ENCODE measurements at regions not wholly inside any gene's neighbourhood (a gene's known extent, or its start where the extent isn't known, plus 50 kb on each side); places are given as distances from the start of the nearest gene placed in this dataset.
A peak's percentile ranks its signal among the peaks of the same experiment; 100 is the strongest.

DNA sequence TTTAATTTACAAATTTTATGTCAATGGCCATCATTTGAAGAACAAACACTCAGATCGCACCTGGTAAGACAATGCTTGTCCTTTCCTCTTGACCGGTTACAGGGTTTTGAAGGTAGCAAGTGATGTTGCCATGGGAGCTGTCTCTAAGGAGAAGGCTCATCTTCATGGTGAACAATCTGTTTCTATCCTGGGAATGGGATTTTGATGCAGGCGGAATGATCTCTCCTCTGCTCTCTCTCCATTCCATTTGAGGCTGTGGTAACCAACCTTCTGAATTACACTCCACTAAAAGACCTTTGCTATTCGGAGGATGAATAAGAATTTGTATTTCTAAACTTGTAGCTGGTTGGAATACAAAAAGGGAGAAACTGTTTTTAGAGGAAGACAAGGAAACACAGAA lies 57.9 kb upstream of the SLC5A9 start:
- no peak for DNase-seq

GRCh38 chr1:48160486-48161132 lies 61.9 kb upstream of the SLC5A9 start:
- DNase-seq = no peak

DNA sequence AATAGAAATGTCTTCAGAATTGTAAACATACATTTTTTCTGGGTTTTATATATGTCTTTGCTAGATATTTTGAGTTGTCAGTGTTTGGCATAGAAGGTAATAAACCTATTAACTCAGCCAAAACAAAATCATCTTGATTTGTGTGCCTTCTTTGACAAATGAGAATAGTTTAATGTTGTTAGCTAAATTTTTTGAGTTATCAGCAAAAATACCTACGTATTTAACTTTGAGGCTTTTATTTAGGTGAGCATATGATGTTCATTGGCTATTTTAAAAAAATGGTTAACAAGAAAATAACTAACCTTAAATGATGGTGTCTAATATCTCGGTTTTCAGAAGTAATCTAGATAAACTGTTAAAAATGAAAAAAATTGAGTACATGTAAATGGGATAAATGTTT lies 83.2 kb upstream of the SLC5A9 start:
- DNase-seq = no peak

GRCh38 chr1:48127735-48128685 lies 94.5 kb upstream of the SLC5A9 start:
- no peak for DNase-seq

- DNase-seq = no peak
These were observed 98.9 kb upstream of the SLC5A9 start for GRCh38 chr1:48123647-48124046.

GRCh38 chr1:48121955-48122354 lies 100.6 kb upstream of the SLC5A9 start:
- DNase-seq = no peak

DNA sequence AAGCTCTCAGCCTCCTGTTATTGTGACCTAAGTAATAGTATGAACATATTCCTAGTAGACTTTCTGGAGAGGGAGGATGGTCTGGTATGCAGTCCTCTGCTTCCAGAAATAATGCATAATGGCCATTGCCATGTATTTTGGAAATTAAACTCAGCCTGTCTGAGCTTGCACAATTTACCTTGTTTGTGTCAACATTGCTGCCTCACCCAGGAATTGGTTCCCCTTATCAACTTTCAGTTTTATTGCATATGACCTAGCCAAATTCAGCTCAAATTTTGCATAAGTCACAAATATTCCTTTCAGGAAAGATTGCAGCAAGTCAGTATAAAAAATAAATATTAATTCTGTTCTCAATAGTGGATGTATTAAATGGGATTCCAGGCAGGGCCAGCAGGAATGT lies 101.9 kb upstream of the SLC5A9 start:
- no peak for DNase-seq

- no peak for DNase-seq
These were observed 106.7 kb upstream of the SLC5A9 start for GRCh38 chr1:48115835-48116234.

GRCh38 chr1:48114596-48115382 lies 107.7 kb upstream of the SLC5A9 start:
- no peak for DNase-seq

GRCh38 chr1:48109390-48110013 lies 112.3 kb upstream of the TRABD2B start:
- DNase-seq = peak; percentile 86

- DNase-seq = no peak
These were observed 110.3 kb upstream of the TRABD2B start for GRCh38 chr1:48107516-48107915.

DNA sequence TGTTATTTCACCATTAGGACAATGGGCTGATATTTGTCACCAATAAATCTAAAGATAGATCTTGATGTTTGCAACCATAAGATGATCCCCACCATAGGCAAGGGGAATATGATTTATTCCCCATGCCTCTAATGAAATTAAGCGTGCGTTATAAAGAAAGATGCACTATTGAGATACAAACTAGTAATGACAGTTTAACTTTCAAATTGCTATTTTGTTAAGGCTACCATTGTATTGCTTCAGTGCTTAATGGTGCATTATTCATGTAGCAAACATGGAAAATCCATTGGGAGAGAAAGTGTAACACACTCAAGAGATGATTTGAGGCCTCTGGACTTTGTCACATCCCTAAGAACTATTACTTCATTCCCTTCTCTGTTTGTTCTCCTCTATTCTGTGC lies 108.9 kb upstream of the TRABD2B start:
- DNase-seq = no peak

GRCh38 chr1:48105165-48105564 lies 108.0 kb upstream of the TRABD2B start:
- DNase-seq = no peak

GRCh38 chr1:48103495-48103894 lies 106.3 kb upstream of the TRABD2B start:
- DNase-seq = no peak

DNA sequence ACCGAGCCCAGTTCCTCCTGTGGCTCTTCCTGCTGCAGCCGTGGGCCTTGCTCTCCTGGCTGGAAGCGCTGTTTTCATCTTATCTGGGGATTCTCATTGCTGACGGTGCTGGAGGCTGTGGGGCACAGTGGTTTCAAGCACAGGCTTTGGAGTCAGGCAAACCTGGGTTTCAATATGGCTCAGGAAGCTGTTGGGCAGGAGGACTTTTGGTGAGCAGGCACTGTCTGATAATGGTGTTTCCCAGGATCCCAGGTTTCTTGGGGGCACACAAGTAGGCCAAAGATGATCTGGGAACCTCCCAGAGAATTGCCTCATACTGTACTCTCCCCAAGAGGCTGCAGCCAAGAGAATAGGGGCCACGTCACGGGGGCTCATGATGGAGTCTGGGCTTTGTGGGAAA lies 105.6 kb upstream of the TRABD2B start:
- DNase-seq = no peak

- DNase-seq = no peak
These were observed 102.0 kb upstream of the TRABD2B start for GRCh38 chr1:48099072-48099773.

DNA sequence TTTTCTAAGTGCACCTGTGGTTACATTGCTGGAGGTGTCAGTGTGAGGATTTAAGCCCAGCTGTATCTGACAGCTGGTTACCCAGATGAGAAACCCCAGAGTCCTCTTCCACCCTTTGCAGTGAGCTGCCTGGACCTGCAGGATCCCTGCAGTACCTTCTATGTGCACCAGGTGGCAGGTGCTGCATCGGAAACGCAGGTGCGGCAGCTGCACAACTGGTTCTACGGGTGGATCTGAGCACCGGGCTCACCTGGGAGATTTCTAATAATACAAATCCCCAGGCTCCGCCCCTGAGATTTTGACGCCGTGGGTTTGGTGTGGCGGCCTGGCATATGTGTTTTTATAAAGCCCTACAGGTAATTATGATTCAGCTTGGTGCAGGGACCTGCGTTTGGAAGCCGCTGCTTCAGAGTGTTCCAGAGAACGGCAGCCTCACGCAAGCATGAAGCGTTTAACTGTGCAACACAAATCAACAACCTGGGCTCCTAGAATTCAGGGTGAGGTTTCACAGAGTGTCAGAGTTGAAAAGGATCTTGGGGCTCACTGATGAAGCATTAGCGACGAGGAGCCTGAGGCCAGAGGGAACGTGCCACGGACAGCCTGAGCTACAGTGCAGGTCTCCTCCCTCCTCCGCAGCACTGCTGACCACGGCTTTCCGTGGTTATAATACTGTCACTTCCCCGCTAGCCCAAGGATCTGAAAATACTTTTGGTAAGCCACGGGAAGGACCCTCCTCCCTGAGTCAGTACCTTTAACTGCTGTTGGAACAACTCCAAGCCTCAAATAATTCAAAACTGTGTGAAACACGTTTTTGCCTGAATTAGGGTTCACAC lies 96.7 kb upstream of the TRABD2B start:
- peak; percentile 78 for DNase-seq

- DNase-seq = no peak
These were observed 96.0 kb upstream of the TRABD2B start for GRCh38 chr1:48093147-48093546.

DNA sequence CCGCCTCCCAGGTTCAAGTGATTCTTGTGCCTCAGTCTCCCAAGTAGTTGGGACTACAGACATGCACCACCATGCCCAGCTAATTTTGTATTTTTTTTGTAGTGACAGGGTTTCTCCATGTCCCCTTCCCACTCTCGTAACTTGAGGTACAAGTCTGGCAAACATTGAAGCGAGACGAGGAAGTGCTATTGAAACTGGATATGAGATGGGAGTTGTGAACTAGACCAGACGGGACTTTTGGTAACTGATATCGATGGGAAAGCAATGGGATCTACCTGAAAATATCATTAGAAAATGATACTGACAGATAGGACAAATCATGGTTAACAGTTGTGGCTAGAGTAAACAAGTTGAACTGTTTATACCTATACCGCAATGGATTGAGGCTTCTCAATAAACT lies 95.2 kb upstream of the TRABD2B start:
- DNase-seq = no peak

GRCh38 chr1:48089356-48089891 lies 92.2 kb upstream of the TRABD2B start:
- no peak for DNase-seq

DNA sequence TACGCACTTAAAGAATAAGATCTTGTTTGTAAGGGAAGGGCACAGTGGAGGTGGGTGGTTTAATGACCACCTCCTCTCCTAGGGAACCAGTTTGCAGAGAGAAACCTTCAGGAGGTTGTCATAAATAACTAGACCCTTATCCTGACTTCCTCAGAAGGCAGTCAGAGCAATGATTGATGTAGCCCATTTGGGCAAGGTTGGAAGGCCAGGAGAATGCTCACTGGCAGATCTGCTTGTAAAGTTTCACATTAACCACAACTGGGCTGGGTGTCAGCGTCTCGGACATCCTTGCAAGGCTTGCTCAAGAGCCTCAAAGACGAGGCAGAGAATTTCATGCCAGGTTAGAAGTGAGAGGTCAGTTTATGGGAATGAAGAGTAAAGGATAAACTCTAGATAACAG lies 87.6 kb upstream of the TRABD2B start:
- DNase-seq = no peak
